NT2/D1 (cell line): ENCODE measurements at regions not wholly inside any gene's neighbourhood (a gene's known extent, or its start where the extent isn't known, plus 50 kb on each side); places are given as distances from the start of the nearest gene placed in this dataset.

Experiments
- DNase-seq: peaks from one replicate; pipeline ENCODE4 v3.0.0-alpha.2; 2011; ENCODE audit warnings: low read depth, low spot score
- H3K27me3 ChIP-seq: 2 replicates; pipeline ENCODE4 v1.6.0; 2011; ENCODE audit warnings: mild to moderate bottlenecking; ENCODE audit not compliant: insufficient read length, insufficient read depth
- H3K36me3 ChIP-seq: 2 replicates; pipeline ENCODE4 v1.6.1; 2011; ENCODE audit warnings: mild to moderate bottlenecking, low read length, mixed read lengths; ENCODE audit not compliant: insufficient read depth, insufficient read length
- H3K4me1 ChIP-seq: 2 replicates; pipeline ENCODE4 v1.5.1; 2011; ENCODE audit not compliant: insufficient read depth, insufficient read length
- H3K4me3 ChIP-seq: 2 replicates; pipeline ENCODE4 v1.5.1; 2011; ENCODE audit warnings: low read depth; ENCODE audit not compliant: insufficient read length
- H3K9ac ChIP-seq: 2 replicates; pipeline ENCODE4 v1.6.0; 2011; ENCODE audit warnings: low read depth; ENCODE audit not compliant: insufficient read length
- H3K9me3 ChIP-seq: 2 replicates; pipeline ENCODE4 v1.5.1; 2011; ENCODE audit warnings: mild to moderate bottlenecking, low read length; ENCODE audit not compliant: insufficient read depth
- SUZ12 ChIP-seq: IDR thresholded peaks from 2 replicates; pipeline ENCODE4 v1.6.1; 2011; ENCODE audit not compliant: insufficient read length, insufficient read depth; ENCODE audit errors: extremely low read depth
- YY1 ChIP-seq: IDR thresholded peaks from 2 replicates; pipeline ENCODE4 v1.6.1; 2011; ENCODE audit not compliant: insufficient read length, insufficient read depth
- ZNF274 ChIP-seq: IDR thresholded peaks from 2 replicates; pipeline ENCODE4 v1.6.1; 2011; ENCODE audit warnings: mild to moderate bottlenecking, low read depth, low read length

GRCh38 chr4:119774840-119775239 is 146.2 kb upstream of the PDE5A start:
- Histone ChIP-seq H3K36me3 (no peaks in the 10 kb centered on the region), H3K9me3 (no peaks in the 10 kb centered on the region), H3K27me3 (no peaks in the 10 kb centered on the region), H3K9ac (no peak overlapping the region), H3K4me3 (no peak overlapping the region), H3K4me1 (no peaks in the 10 kb centered on the region)
- DNase-seq: no peak
- TF ChIP-seq SUZ12: no peak
- TF ChIP-seq ZNF274: no peak
- TF ChIP-seq YY1: no peak

GRCh38 chr4:119765951-119766350 is 137.3 kb upstream of the PDE5A start:
- H3K4me3 ChIP-seq: no peak overlapping the region
- no peaks in the 10 kb centered on the region for H3K9me3 ChIP-seq
- no peak overlapping the region for H3K9ac ChIP-seq
- H3K27me3 ChIP-seq: no peaks in the 10 kb centered on the region
- no peak for DNase-seq
- H3K4me1 ChIP-seq: no peaks in the 10 kb centered on the region
- TF ChIP-seq YY1 (no peak), SUZ12 (no peak), ZNF274 (no peak)
- no peaks in the 10 kb centered on the region for H3K36me3 ChIP-seq

- TF ChIP-seq ZNF274 (no peak), SUZ12 (no peak), YY1 (no peak)
- Histone ChIP-seq H3K27me3 (no peaks in the 10 kb centered on the region), H3K4me3 (no peak overlapping the region), H3K36me3 (no peaks in the 10 kb centered on the region), H3K9ac (no peak overlapping the region), H3K9me3 (no peaks in the 10 kb centered on the region), H3K4me1 (no peaks in the 10 kb centered on the region)
- no peak for DNase-seq
Observed at GRCh38 chr4:119765469-119765868, 136.9 kb upstream of the PDE5A start.

- TF ChIP-seq SUZ12 (no peak), YY1 (no peak), ZNF274 (no peak)
- no peak overlapping the region for H3K4me3 ChIP-seq
- no peaks in the 10 kb centered on the region for H3K9me3 ChIP-seq
- H3K9ac ChIP-seq: no peak overlapping the region
- DNase-seq: no peak
- H3K27me3 ChIP-seq: no peaks in the 10 kb centered on the region
- no peaks in the 10 kb centered on the region for H3K4me1 ChIP-seq
- no peaks in the 10 kb centered on the region for H3K36me3 ChIP-seq
Observed at GRCh38 chr4:119763386-119763785, 134.8 kb upstream of the PDE5A start.

- Histone ChIP-seq H3K9ac (no peak overlapping the region), H3K9me3 (no peaks in the 10 kb centered on the region), H3K36me3 (no peaks in the 10 kb centered on the region), H3K4me1 (no peaks in the 10 kb centered on the region), H3K27me3 (no peaks in the 10 kb centered on the region), H3K4me3 (no peak overlapping the region)
- no peak for DNase-seq
- no peak for TF ChIP-seq ZNF274
- no peak for TF ChIP-seq SUZ12
- no peak for TF ChIP-seq YY1
Observed at GRCh38 chr4:119755599-119755998, 127.0 kb upstream of the PDE5A start.

- no peak for DNase-seq
- TF ChIP-seq SUZ12: no peak
- TF ChIP-seq YY1: no peak
- TF ChIP-seq ZNF274: no peak
- no peak overlapping the region for H3K4me3 ChIP-seq
- no peak overlapping the region for H3K9ac ChIP-seq
- no peaks in the 10 kb centered on the region for H3K36me3 ChIP-seq
- H3K27me3 ChIP-seq: no peaks in the 10 kb centered on the region
- no peaks in the 10 kb centered on the region for H3K9me3 ChIP-seq
- no peaks in the 10 kb centered on the region for H3K4me1 ChIP-seq
Observed at GRCh38 chr4:119752936-119753335, 124.3 kb upstream of the PDE5A start.

GRCh38 chr4:119750771-119751170 is 122.2 kb upstream of the PDE5A start:
- TF ChIP-seq ZNF274: no peak
- TF ChIP-seq YY1: no peak
- TF ChIP-seq SUZ12: no peak
- H3K36me3 ChIP-seq: no peaks in the 10 kb centered on the region
- no peaks in the 10 kb centered on the region for H3K9me3 ChIP-seq
- no peak overlapping the region for H3K9ac ChIP-seq
- H3K27me3 ChIP-seq: no peaks in the 10 kb centered on the region
- no peak overlapping the region for H3K4me3 ChIP-seq
- no peak for DNase-seq
- H3K4me1 ChIP-seq: no peaks in the 10 kb centered on the region

- no peaks in the 10 kb centered on the region for H3K9me3 ChIP-seq
- no peaks in the 10 kb centered on the region for H3K27me3 ChIP-seq
- H3K36me3 ChIP-seq: no peaks in the 10 kb centered on the region
- TF ChIP-seq SUZ12 (no peak), YY1 (no peak)
- no peak overlapping the region for H3K9ac ChIP-seq
- DNase-seq: no peak
- no peaks in the 10 kb centered on the region for H3K4me1 ChIP-seq
- H3K4me3 ChIP-seq: no peak overlapping the region
Observed at GRCh38 chr4:119750048-119750447, 121.4 kb upstream of the PDE5A start.
